Astrocyte (in vitro differentiated cells and primary cell): ENCODE measurements at regions not wholly inside any gene's neighbourhood (a gene's known extent, or its start where the extent isn't known, plus 50 kb on each side); places are given as distances from the start of the nearest gene placed in this dataset.

Experiments used
- CTCF ChIP-seq: IDR thresholded peaks from 2 replicates; pipeline ENCODE4 v1.5.1; 2011; ENCODE audit warnings: low read depth, mild to moderate bottlenecking, inconsistent platforms, low read length, moderate library complexity; ENCODE audit not compliant: insufficient read depth
- EZH2 ChIP-seq: IDR thresholded peaks from 2 replicates; pipeline ENCODE4 v1.6.1; 2012; ENCODE audit warnings: mild to moderate bottlenecking, low read length, inconsistent platforms; ENCODE audit not compliant: insufficient read depth

GRCh38 chr7:142383841-142384492 lies 126.1 kb upstream of the PRSS58 start:
- TF ChIP-seq CTCF (no peak), EZH2 (no peak)
